Smooth muscle cell (in vitro differentiated cells): ENCODE measurements at regions not wholly inside any gene's neighbourhood (a gene's known extent, or its start where the extent isn't known, plus 50 kb on each side); places are given as distances from the start of the nearest gene placed in this dataset.

Experiments
- DNase-seq: peaks from one replicate; lab custom pipeline; 2025; ENCODE audit not compliant: unreplicated experiment; lab: John Stamatoyannopoulos, UW
- H2AFZ ChIP-seq: fragments of 200-600 bp; sonication (generic); 2 replicates; pipeline ENCODE4 v1.6.0; 2016; ENCODE audit warnings: antibody characterized with exemption, low read depth, mild to moderate bottlenecking
- H3F3A ChIP-seq: fragments of 200-600 bp; sonication (generic); 2 replicates; pipeline ENCODE4 v1.6.0; 2017; ENCODE audit warnings: antibody characterized with exemption, low read depth
- H3K27ac ChIP-seq: fragments of 200-600 bp; sonication (generic); 2 replicates; pipeline ENCODE4 v1.5.1; 2016; ENCODE audit warnings: low read depth, mild to moderate bottlenecking
- H3K27me3 ChIP-seq: fragments of 200-600 bp; sonication (generic); 2 replicates; pipeline ENCODE4 v1.6.1; 2016; ENCODE audit warnings: low read depth, mild to moderate bottlenecking
- H3K36me3 ChIP-seq: fragments of 200-600 bp; sonication (generic); 2 replicates; pipeline ENCODE4 v1.5.1; 2016; ENCODE audit warnings: low read depth
- H3K4me1 ChIP-seq: fragments of 200-600 bp; sonication (generic); 2 replicates; pipeline ENCODE4 v1.5.1; 2016; ENCODE audit warnings: low read depth
- H3K4me2 ChIP-seq: fragments of 200-600 bp; sonication (generic); 2 replicates; pipeline ENCODE4 v1.6.0; 2016; ENCODE audit warnings: mild to moderate bottlenecking
- H3K4me3 ChIP-seq: fragments of 200-600 bp; sonication (generic); 2 replicates; pipeline ENCODE4 v1.5.1; 2016; ENCODE audit warnings: mild to moderate bottlenecking
- H3K79me2 ChIP-seq: fragments of 200-600 bp; sonication (generic); 2 replicates; pipeline ENCODE4 v1.6.0; 2016; ENCODE audit warnings: low read depth, mild to moderate bottlenecking
- H3K9ac ChIP-seq: fragments of 200-600 bp; sonication (generic); 2 replicates; pipeline ENCODE4 v1.6.0; 2016; ENCODE audit warnings: low read depth
- H3K9me3 ChIP-seq: fragments of 200-600 bp; sonication (generic); replicated peaks from 2 replicates; pipeline ENCODE4 v1.5.1; 2016; ENCODE audit warnings: low read depth
- H4K20me1 ChIP-seq: fragments of 200-600 bp; sonication (generic); 2 replicates; pipeline ENCODE4 v1.6.0; 2016; ENCODE audit warnings: low read depth
- WGBS: methylation state at CpG from one replicate; pipeline ENCODE4 v1.1.7; 2016; ENCODE audit warnings: low lambda C conversion rate; 5-methylcytosine and 5-hydroxymethylcytosine counted together
- TF ChIP-seq, protein P1 (sequence below): fragments of 200-600 bp; sonication (generic); IDR thresholded peaks from 2 replicates; pipeline ENCODE4 v1.5.1; 2017; ENCODE audit warnings: borderline replicate concordance, mild to moderate bottlenecking, antibody characterized with exemption; ENCODE audit not compliant: insufficient read depth, poor library complexity, severe bottlenecking

DNA sequence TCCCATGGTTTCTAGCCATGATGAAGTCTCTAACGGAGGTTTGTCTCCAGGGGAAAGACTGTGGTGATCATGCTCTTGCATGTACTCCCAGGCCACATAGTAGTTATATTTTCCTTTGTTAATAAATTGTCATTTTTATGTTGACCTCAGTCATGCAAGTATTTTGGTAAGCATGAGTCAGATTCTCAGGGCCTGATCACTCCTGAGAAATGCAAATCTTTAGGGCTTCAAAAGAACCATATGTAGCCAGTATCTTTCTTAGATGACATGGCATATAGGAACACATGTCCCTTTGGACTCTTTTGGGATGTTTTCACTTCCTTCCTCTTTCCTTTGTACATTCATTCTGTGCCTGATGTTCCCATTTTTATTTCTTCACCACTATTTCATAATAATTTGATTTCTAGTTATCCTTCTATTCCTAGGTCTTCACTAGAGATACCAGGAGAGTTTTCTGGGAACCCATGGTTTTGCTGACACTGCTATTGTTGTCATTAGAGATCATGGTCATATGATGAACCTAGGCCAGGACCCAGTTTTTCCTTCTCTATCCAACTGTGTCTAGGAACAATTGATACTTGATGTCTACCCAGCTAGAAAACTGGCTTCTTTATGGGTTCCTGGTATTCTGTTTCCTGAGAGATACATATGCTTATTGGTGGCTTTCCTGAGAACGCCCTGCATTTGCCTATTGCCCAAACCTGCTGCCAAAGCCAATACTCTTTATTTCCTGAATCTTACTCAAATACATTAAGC is 248.1 kb upstream of the NREP start:
- no peak overlapping the region for H3K4me2 ChIP-seq
- no peaks in the 10 kb centered on the region for H4K20me1 ChIP-seq
- H3K27me3 ChIP-seq, result no peaks in the 10 kb centered on the region
- 72% methylated on average over 2 of the region's 2 CpGs for WGBS
- H3K9ac ChIP-seq, result peak overlapping the region; percentile 23
- H3K36me3 ChIP-seq, result no peaks in the 10 kb centered on the region
- DNase-seq, result no peak
- no peaks in the 10 kb centered on the region for H3F3A ChIP-seq
- peak overlapping the region; percentile 52 for H2AFZ ChIP-seq
- no peak overlapping the region for H3K4me3 ChIP-seq
- peak overlapping the region; percentile 80 for H3K27ac ChIP-seq
- no peaks in the 10 kb centered on the region for H3K9me3 ChIP-seq
- TF ChIP-seq, protein P1, sequence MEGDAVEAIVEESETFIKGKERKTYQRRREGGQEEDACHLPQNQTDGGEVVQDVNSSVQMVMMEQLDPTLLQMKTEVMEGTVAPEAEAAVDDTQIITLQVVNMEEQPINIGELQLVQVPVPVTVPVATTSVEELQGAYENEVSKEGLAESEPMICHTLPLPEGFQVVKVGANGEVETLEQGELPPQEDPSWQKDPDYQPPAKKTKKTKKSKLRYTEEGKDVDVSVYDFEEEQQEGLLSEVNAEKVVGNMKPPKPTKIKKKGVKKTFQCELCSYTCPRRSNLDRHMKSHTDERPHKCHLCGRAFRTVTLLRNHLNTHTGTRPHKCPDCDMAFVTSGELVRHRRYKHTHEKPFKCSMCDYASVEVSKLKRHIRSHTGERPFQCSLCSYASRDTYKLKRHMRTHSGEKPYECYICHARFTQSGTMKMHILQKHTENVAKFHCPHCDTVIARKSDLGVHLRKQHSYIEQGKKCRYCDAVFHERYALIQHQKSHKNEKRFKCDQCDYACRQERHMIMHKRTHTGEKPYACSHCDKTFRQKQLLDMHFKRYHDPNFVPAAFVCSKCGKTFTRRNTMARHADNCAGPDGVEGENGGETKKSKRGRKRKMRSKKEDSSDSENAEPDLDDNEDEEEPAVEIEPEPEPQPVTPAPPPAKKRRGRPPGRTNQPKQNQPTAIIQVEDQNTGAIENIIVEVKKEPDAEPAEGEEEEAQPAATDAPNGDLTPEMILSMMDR, result no peak
- H3K79me2 ChIP-seq, result no peaks in the 10 kb centered on the region
- H3K4me1 ChIP-seq, result no peaks in the 10 kb centered on the region

DNA sequence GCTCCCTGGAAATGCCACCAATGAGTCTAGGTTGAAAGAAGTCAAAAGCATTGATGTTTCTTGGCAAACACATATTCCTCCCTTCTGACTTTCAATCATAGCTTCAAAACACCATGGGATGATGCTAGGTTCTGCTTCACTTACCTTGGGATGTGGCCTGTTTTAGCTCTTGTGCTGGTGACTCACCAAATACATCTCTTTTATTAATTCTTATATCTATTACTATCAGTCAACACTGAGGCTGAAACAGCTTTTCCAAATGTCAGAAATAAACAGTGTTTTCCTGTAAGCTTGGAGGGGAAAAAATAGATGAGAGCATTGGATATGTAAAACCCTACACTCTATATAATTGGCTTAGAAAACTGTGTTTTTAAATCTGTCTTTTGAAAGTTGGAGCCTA is 245.4 kb upstream of the NREP start:
- no peaks in the 10 kb centered on the region for H3K27me3 ChIP-seq
- no peaks in the 10 kb centered on the region for H3K36me3 ChIP-seq
- no peaks in the 10 kb centered on the region for H3K4me1 ChIP-seq
- no peak overlapping the region for H3K4me3 ChIP-seq
- peaks cover 1% of the 10 kb centered on the region for H3F3A ChIP-seq
- DNase-seq, result no peak
- peak overlapping the region; percentile 16 for H3K4me2 ChIP-seq
- no peak overlapping the region for H3K9ac ChIP-seq
- TF ChIP-seq, protein P1, result no peak
- peak overlapping the region; percentile 60 for H3K27ac ChIP-seq
- H2AFZ ChIP-seq, result peak overlapping the region; percentile 15
- no peaks in the 10 kb centered on the region for H4K20me1 ChIP-seq
- H3K9me3 ChIP-seq, result no peaks in the 10 kb centered on the region
- no peaks in the 10 kb centered on the region for H3K79me2 ChIP-seq

DNA sequence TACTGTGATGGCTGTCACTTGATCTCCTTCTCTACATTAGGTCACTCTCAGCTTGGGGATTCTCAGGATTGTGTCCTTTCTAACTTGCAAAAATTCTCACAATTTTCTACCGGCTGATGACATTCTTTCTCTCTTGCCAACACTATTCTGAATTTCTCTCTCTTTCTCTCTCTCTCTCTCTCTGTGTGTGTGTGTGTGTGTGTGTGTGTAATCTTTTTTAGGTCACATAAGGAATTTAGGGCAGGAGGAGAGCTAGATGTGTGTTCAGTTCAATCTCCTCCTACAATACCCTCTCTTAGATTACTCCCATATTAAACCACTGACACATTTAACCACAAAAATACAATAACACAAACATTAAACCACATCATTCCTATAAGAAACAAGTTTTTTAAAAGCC is 242.3 kb upstream of the NREP start:
- WGBS, result 47% methylated on average over 1 of the region's 1 CpG
- TF ChIP-seq, protein P1, result no peak
- no peaks in the 10 kb centered on the region for H3K27me3 ChIP-seq
- no peaks in the 10 kb centered on the region for H3K36me3 ChIP-seq
- H3K4me2 ChIP-seq, result peak overlapping the region; percentile 27
- no peaks in the 10 kb centered on the region for H3K4me1 ChIP-seq
- DNase-seq, result no peak
- H4K20me1 ChIP-seq, result no peaks in the 10 kb centered on the region
- no peak overlapping the region for H2AFZ ChIP-seq
- H3F3A ChIP-seq, result peaks cover 5% of the 10 kb centered on the region
- H3K79me2 ChIP-seq, result no peaks in the 10 kb centered on the region
- peak overlapping the region; percentile 91 for H3K27ac ChIP-seq
- no peaks in the 10 kb centered on the region for H3K9me3 ChIP-seq
- H3K4me3 ChIP-seq, result no peak overlapping the region
- H3K9ac ChIP-seq, result peak overlapping the region; percentile 17

DNA sequence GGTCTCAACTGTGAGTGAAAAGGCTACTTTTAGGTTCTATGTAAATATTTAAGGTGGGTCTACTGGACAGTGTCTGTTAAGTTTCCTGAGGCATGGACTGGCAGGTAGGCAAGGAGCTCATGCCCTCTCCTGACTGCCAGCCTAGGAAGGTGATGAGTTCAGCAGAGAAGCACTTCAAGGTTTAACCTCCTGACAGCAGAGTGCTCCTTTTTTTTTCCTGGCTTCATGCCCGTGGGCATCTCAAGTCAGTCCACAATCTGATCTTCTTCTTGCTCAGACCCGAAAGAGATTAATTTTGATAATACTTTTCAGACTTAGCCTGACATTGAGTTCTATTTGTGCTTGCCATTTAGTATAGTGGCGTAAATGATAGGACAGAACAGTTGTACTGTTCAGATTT is 241.9 kb upstream of the NREP start:
- WGBS, result 90% methylated on average over 3 of the region's 3 CpGs
- Histone ChIP-seq H3K9ac (peak overlapping the region; percentile 17), H3K4me1 (no peaks in the 10 kb centered on the region)

More for the DNA sequence above, 241.9 kb upstream of the NREP start:
- no peak for DNase-seq
- Histone ChIP-seq H3K27me3 (no peaks in the 10 kb centered on the region), H3K9me3 (no peaks in the 10 kb centered on the region), H3K4me2 (peak overlapping the region; percentile 22), H3K36me3 (no peaks in the 10 kb centered on the region), H3F3A (peaks cover 5% of the 10 kb centered on the region), H3K4me3 (no peak overlapping the region), H2AFZ (no peak overlapping the region), H4K20me1 (no peaks in the 10 kb centered on the region), H3K79me2 (no peaks in the 10 kb centered on the region), H3K27ac (peak overlapping the region; percentile 91)
- TF ChIP-seq, protein P1, result no peak
